ENCODE measurements at regions not wholly inside any gene's neighbourhood (a gene's known extent, or its start where the extent isn't known, plus 50 kb on each side); places are given as distances from the start of the nearest gene placed in this dataset.

- POLR2A ChIA-PET (ENCODE audit: low non-redundant PET): no interaction called here
- no peak for DNase-seq (ENCODE audit: low spot score)
- no peak for TF ChIP-seq CTCF (conservative IDR thresholded peaks at IDR 0.05; ENCODE audit: low read depth)
- CTCF ChIA-PET: no interaction called here
- H3K27ac ChIP-seq: no peak overlapping the region
These were observed 57.7 kb upstream of the HPCAL1 start for GRCh38 chr2:10245021-10245420.

GRCh38 chr2:10245661-10246060, 57.0 kb upstream of the HPCAL1 start:
- TF ChIP-seq CTCF (conservative IDR thresholded peaks at IDR 0.05; ENCODE audit: low read depth): no peak
- POLR2A ChIA-PET (ENCODE audit: low non-redundant PET): no interaction called here
- CTCF ChIA-PET: no interaction called here
- H3K27ac ChIP-seq: no peak overlapping the region
- DNase-seq (ENCODE audit: low spot score): no peak

GRCh38 chr2:10246370-10246769, 56.3 kb upstream of the HPCAL1 start:
- CTCF ChIA-PET: no interaction called here
- no peak overlapping the region for H3K27ac ChIP-seq
- DNase-seq (ENCODE audit: low spot score): no peak
- TF ChIP-seq CTCF (conservative IDR thresholded peaks at IDR 0.05; ENCODE audit: low read depth): no peak
- POLR2A ChIA-PET (ENCODE audit: low non-redundant PET): no interaction called here

DNA sequence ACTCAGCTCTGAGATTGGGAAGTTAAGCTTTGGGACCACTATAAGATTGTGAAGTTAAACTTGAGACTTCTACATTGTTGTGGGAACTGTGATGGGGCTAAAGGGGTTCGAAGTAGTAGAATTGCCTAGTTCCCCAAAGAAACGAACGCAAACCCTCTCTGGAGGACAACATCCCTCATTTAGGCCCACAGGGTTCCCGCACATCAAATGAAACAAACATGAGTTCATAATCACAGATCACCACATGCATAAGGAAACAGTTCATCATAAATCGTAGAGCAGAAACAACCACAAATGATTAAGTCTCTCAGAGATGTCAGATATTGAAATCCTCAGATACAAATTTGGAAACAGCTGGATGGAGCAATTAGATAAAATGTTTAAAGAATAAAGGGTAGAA, 55.9 kb upstream of the HPCAL1 start:
- CTCF ChIA-PET: no interaction called here

DNA sequence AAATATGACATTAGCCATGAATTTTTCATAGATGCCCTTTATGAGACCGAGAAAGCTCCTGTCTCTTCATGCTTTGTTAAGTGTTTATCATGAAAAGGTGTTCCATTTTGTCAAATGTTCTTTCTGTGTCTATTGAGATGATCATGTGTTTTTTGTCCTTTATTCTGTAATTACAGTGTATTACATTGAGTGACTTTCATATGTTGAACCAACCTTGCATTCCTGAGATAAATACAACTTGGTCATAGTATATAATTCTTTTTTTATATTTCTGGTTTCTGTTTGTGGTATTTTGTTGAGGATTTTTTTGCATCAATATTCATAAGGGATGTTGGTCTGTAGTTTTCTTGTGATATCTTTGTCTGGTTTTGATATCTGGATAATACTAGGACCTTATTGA, 52.9 kb upstream of the HPCAL1 start:
- DNase-seq (ENCODE audit: low spot score): no peak
- no peak for TF ChIP-seq CTCF (conservative IDR thresholded peaks at IDR 0.05; ENCODE audit: low read depth)
- CTCF ChIA-PET: no interaction called here
- POLR2A ChIA-PET (ENCODE audit: low non-redundant PET): no interaction called here
- no peak overlapping the region for H3K27ac ChIP-seq

More for the DNA sequence above, 55.9 kb upstream of the HPCAL1 start:
- no peak overlapping the region for H3K27ac ChIP-seq
- TF ChIP-seq CTCF (conservative IDR thresholded peaks at IDR 0.05; ENCODE audit: low read depth): no peak
- POLR2A ChIA-PET (ENCODE audit: low non-redundant PET): no interaction called here
- DNase-seq (ENCODE audit: low spot score): no peak

- TF ChIP-seq CTCF (conservative IDR thresholded peaks at IDR 0.05; ENCODE audit: low read depth): no peak
- ChIA-PET CTCF (no interaction called here), POLR2A (ENCODE audit: low non-redundant PET) (no interaction called here)
- no peak for DNase-seq (ENCODE audit: low spot score)
- no peak overlapping the region for H3K27ac ChIP-seq
These were observed 50.5 kb upstream of the HPCAL1 start for GRCh38 chr2:10252224-10252623.

DNA sequence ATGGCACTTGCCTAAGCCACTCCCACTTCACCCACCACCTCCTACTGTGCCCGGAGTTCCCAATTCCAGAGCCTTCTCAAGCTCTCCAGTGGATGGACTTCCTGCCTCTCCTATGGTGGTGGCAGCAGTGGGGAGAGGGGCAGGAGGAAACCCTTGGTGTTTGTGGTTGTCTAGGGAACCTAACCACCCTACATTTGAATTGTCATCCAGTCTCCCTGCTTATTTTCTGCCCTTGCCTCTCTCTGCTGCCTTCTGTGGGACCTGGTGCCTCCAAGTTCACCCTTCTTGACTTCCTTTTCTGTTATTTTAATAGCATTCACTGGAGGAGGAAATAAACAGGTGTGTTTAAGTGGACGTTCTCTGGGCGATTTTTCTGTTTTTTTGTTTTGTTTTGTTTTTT, 50.0 kb upstream of the HPCAL1 start:
- CTCF ChIA-PET: no interaction called here
- no peak overlapping the region for H3K27ac ChIP-seq
- TF ChIP-seq CTCF (conservative IDR thresholded peaks at IDR 0.05; ENCODE audit: low read depth): no peak
- POLR2A ChIA-PET (ENCODE audit: low non-redundant PET): no interaction called here
- DNase-seq (ENCODE audit: low spot score): no peak
